22Rv1 (cell line): ENCODE measurements at regions not wholly inside any gene's neighbourhood (a gene's known extent, or its start where the extent isn't known, plus 50 kb on each side); places are given as distances from the start of the nearest gene placed in this dataset.

Source experiments
- ZFX ChIP-seq: fragments of 450-650 bp; IDR thresholded peaks from 2 replicates; pipeline ENCODE4 v1.6.1; 2017; ENCODE audit warnings: antibody characterized with exemption, borderline replicate concordance
- TF ChIP-seq, protein P1 (sequence below): fragments of 450-650 bp; IDR thresholded peaks from 2 replicates; pipeline ENCODE4 v1.5.1; 2017; ENCODE audit warnings: mild to moderate bottlenecking

DNA sequence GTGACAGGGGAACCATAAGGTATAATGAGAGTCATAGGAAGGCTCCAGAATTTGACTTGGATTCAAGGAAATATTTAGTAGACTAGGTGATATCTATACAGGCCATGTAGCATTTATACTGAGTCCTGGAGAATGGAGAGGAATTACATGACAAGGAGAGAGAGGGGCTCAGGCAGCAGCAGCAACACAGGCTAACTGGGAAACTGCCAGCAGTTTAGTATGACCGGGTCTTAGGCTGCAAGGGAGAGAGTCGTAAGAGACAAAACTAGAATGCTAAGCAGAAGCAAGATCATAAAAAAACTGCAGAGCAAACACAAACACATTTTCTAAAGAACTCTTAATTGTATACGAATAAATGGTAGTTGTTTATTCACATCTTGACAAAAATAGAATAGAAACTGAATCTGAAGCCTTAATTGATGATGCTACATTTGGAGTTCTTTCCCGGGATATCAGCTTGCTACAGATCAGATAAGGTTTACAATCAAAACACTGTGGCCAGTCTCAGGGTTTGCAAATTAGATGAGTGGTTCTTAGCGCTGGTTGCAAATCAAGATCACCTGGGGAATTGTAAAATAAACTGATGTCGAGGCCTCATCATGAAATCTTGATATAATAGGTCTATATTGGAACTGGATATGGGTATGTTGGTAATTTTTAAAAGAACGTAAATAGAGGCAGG is 480.0 kb upstream of the C9orf72 start:
- TF ChIP-seq, protein P1, sequence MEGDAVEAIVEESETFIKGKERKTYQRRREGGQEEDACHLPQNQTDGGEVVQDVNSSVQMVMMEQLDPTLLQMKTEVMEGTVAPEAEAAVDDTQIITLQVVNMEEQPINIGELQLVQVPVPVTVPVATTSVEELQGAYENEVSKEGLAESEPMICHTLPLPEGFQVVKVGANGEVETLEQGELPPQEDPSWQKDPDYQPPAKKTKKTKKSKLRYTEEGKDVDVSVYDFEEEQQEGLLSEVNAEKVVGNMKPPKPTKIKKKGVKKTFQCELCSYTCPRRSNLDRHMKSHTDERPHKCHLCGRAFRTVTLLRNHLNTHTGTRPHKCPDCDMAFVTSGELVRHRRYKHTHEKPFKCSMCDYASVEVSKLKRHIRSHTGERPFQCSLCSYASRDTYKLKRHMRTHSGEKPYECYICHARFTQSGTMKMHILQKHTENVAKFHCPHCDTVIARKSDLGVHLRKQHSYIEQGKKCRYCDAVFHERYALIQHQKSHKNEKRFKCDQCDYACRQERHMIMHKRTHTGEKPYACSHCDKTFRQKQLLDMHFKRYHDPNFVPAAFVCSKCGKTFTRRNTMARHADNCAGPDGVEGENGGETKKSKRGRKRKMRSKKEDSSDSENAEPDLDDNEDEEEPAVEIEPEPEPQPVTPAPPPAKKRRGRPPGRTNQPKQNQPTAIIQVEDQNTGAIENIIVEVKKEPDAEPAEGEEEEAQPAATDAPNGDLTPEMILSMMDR, result no peak
- no peak for TF ChIP-seq ZFX
